GM13976 (cell line): ENCODE measurements at regions not wholly inside any gene's neighbourhood (a gene's known extent, or its start where the extent isn't known, plus 50 kb on each side); places are given as distances from the start of the nearest gene placed in this dataset.

ENCODE experiments used
- DNase-seq: peaks from one replicate; pipeline ENCODE4 v3.0.0; 2012; ENCODE audit warnings: low spot score
- CTCF ChIP-seq: IDR thresholded peaks from 2 replicates; pipeline ENCODE4 v1.5.1; 2012; ENCODE audit warnings: borderline replicate concordance, mild to moderate bottlenecking; ENCODE audit not compliant: insufficient read depth; ENCODE audit errors: extremely low read depth, missing control alignments, control extremely low read depth
- in situ Hi-C: fragments of 300-500 bp; cut with MboI; formaldehyde crosslinking; loops from one replicate; pipeline ENCODE4 v1.12.0; 2022; ENCODE audit warnings: low sequenced_read_pairs, mixed read lengths, inconsistent platforms; ENCODE audit not compliant: unreplicated experiment

DNA sequence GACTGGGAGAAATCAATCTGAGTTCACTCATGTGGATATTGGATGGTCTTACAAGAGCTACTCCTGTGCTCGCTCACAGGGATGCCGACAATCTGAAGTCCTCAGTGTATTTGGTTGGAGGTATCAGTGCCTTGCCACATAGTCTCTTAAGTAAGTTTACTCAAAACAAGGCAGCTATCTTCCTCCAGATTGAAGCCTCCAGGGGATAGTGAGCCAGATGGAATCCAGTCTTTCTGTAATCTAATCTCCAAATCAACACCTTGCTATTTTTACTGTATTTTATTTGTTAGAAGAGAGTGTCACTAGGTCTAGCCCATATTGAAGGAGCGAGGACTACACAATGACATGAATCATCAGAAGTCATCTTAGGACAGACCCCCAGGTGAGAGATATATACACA is 456.6 kb upstream of the POT1 start:
- TF ChIP-seq CTCF: no peak
- DNase-seq: no peak
- in situ Hi-C loops: no loop called here

- TF ChIP-seq CTCF: peak; percentile 13
- DNase-seq: peak; percentile 12
- in situ Hi-C loops: no loop called here
These were observed 453.7 kb upstream of the POT1 start for GRCh38 chr7:125383324-125383723.

- in situ Hi-C loops: no loop called here
- DNase-seq: no peak
- no peak for TF ChIP-seq CTCF
These were observed 452.8 kb upstream of the POT1 start for GRCh38 chr7:125382401-125382800.

- no peak for DNase-seq
- in situ Hi-C loops: no loop called here
- TF ChIP-seq CTCF: no peak
These were observed 446.3 kb upstream of the POT1 start for GRCh38 chr7:125375942-125376341.

DNA sequence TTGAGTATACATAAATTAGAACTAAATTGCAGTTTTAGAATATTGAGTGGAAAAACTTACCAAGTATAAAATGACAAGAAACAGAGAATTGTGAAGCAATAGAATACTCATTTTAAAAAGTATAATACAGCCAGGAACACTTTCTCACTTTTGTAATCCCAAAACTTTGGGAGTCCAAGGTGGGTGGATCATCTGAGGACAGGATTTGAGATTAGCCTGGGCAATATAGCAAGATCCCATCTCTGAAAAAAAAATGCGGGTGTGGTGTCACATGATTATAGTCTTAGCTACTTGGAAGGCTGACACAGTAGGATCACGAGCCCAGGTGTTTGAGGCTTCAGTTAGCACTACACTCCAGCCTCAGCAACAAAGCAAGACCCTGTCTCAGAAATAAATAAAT is 440.9 kb upstream of the POT1 start:
- TF ChIP-seq CTCF: no peak

DNA sequence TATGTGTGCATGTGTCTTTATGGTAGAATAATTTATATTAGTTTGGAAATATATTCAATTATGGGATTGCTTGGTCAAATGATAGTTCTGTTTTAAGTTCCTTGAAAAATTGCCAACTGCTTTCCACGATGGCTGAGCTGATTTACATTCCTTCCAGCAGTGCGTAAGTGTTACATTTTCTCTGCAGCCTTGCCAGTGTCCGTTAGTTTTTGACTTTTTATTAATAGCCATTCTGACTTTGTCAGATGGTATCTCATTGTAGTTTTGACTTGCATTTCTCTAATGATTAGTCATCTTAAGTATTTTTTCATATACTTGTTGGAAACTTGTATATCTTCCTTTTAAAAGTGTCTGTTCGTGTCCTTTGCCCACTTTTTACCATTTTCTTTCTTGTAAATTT is 434.2 kb upstream of the POT1 start:
- in situ Hi-C loops: no loop called here
- DNase-seq: no peak
- TF ChIP-seq CTCF: no peak

More for the DNA sequence above, 440.9 kb upstream of the POT1 start:
- DNase-seq: no peak
- in situ Hi-C loops: no loop called here
